ENCODE measurements at regions not wholly inside any gene's neighbourhood (a gene's known extent, or its start where the extent isn't known, plus 50 kb on each side); places are given as distances from the start of the nearest gene placed in this dataset.

DNA sequence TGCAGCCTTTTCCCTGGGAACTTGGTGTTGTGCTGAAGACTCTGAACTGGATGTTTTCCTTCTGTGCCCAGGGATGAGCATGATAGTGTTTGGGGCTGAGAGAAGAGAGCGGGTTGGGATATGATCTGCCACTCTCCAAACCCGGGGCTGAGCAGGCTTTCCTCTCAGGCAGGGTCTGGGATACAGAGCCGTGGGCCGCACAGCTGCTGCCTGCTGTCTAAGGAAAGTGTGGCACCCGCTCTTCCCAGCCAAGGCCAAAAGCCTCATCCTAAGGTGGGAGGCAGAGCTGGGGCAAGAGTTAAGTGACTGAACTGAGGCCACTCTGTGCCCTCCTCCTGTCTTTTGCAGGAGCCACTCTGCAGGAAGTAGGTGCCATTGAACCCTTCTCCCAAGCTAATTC lies 83.6 kb upstream of the PITX1 start:
- POLR2A ChIA-PET = no interaction called here
- TF ChIP-seq LEF1 (IDR thresholded peaks at IDR 0.05; ENCODE audit: borderline replicate concordance) = no peak
- CTCF ChIA-PET = interaction anchor here (0.7 to 0.9 kb wide), 2 partner anchors 8 to 169 kb away, joined by 3 read pairs; no protein-coding TSS in a partner anchor
- DNase-seq (ENCODE audit: extremely low spot score) = no peak

DNA sequence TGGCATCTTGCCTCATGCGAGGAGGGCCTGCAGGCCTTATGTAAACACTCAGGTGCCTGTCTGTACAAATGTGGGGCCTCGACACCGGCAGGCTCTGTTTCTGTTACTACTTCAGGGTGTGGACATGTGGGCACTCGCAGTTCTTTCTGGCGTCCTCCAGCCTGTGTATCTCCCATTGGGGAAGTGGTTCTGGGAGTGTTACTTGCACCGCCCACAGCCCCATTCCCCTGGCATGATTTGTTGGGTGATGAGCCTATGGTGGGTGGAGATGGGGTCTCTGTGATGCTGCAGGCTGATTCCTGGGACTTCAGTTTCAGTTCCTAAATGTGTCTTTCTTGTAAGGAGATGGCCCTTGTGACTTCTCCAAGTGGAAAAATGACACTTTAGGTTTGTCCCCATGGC lies 82.1 kb upstream of the PITX1 start:
- ChIA-PET CTCF (no interaction called here), POLR2A (no interaction called here)
- no peak for TF ChIP-seq TARDBP (IDR thresholded peaks at IDR 0.05)
- TF ChIP-seq FOXA1 (IDR thresholded peaks at IDR 0.05) = no peak
- TF ChIP-seq L3MBTL2 (conservative IDR thresholded peaks at IDR 0.05) = no peak
- no peak for TF ChIP-seq LEF1 (IDR thresholded peaks at IDR 0.05; ENCODE audit: borderline replicate concordance)
- TF ChIP-seq FOXM1 (IDR thresholded peaks at IDR 0.05; ENCODE audit: borderline replicate concordance) = no peak
- TF ChIP-seq CTBP1 (IDR thresholded peaks at IDR 0.05; ENCODE audit: borderline replicate concordance) = no peak
- no peak for TF ChIP-seq SP1 (IDR thresholded peaks at IDR 0.05)
- no peak for TF ChIP-seq BHLHE40 (IDR thresholded peaks at IDR 0.05; ENCODE audit: borderline replicate concordance)
- TF ChIP-seq FOXK2 (IDR thresholded peaks at IDR 0.05) = no peak
- TF ChIP-seq HDGF (IDR thresholded peaks at IDR 0.05; ENCODE audit: borderline replicate concordance) = no peak
- no peak for TF ChIP-seq ELF4 (IDR thresholded peaks at IDR 0.05)
- TF ChIP-seq, protein P1, sequence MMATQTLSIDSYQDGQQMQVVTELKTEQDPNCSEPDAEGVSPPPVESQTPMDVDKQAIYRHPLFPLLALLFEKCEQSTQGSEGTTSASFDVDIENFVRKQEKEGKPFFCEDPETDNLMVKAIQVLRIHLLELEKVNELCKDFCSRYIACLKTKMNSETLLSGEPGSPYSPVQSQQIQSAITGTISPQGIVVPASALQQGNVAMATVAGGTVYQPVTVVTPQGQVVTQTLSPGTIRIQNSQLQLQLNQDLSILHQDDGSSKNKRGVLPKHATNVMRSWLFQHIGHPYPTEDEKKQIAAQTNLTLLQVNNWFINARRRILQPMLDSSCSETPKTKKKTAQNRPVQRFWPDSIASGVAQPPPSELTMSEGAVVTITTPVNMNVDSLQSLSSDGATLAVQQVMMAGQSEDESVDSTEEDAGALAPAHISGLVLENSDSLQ (IDR thresholded peaks at IDR 0.05) = no peak
- TF ChIP-seq ZNF384 (IDR thresholded peaks at IDR 0.05) = no peak
- TF ChIP-seq SUZ12 (IDR thresholded peaks at IDR 0.05) = no peak
- no peak for TF ChIP-seq NFRKB (IDR thresholded peaks at IDR 0.05)
- TF ChIP-seq ARNT (IDR thresholded peaks at IDR 0.05) = no peak
- DNase-seq (ENCODE audit: extremely low spot score) = no peak

DNA sequence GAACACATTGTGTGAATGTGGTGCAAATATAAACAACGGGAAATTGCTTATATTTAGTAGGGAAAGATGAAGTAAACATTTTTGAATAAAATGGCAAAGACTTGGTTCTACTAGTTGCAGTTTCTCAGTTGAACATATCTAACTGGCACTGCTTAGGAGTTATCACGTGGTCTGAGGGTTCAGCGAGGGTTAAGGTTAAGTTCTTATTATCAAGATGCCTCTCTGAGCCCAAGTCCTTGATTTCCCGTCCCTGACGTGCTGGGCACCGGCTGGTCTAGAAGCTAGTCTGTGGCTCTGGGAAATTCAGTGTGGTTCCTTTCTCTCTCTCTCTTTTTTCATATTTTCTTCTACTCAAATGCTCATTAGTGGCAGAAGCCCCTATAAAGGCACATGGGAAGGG lies 81.6 kb upstream of the PITX1 start:
- ChIA-PET POLR2A (no interaction called here), CTCF (no interaction called here)
- TF ChIP-seq TARDBP (IDR thresholded peaks at IDR 0.05) (no peak), SP1 (IDR thresholded peaks at IDR 0.05) (no peak)
- DNase-seq (ENCODE audit: extremely low spot score) = no peak

DNA sequence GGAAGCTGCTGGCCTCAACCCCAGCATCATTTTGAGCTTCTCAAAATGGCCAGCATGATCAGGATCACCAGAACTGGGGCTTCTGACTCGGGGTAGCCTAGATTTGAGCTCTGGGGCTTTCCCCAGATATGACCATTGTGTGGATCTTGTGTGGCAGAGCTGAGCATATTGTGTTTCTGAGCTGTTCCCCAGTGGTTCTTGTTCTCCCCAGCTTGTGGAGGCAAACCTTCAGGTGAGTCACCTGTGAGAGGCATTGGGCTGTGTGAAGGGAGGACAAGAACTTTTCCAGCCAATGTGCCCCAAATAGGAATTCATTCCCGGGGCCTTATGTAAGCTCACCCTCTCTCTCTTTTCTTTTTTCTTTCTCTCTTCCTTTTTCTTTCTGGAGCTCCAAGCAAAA lies 80.7 kb upstream of the PITX1 start:
- DNase-seq (ENCODE audit: extremely low spot score) = no peak
- POLR2A ChIA-PET = no interaction called here
- CTCF ChIA-PET = no interaction called here
- TF ChIP-seq FOXK2 (IDR thresholded peaks at IDR 0.05) = no peak

DNA sequence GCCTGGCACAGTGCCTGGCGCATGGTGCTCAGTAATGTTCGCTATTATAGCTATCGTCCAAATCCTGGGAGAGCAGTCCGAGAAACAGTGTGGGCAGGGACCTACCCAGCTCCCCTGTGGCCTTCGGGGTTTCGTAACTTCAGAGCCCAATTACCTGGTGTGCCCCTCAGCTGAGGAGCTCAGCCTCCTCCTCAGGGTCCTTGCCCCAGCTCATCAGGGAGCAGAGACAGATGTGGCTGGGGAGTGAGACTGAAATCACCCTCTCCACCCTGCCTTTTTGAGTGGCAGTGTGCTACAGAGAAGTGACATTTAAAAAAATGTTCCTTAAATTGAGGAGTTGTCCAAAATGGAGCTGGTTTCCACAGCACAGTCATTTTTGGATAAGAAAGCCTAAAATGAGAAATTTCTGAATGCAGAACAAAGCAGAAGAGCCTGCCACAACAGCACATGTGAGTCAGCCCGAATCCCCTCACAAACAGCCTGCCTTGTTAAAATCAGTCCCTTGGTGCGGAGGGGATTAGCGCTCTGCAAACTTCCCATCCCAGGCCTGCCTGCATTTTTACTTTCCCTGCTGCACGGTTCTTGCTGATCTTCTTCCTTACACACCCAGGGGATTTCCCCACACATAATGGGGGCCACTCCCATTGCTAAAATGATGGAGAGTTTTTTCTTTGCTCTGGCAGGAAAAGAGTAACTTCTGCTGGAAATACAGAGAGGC lies 78.1 kb upstream of the PITX1 start:
- ChIA-PET CTCF (interaction anchor here (0.6 kb wide), 1 partner anchor 58 kb away, joined by 3 read pairs; no protein-coding TSS in a partner anchor), POLR2A (no interaction called here)
- DNase-seq (ENCODE audit: extremely low spot score) = no peak
- no peak for TF ChIP-seq ELF4 (IDR thresholded peaks at IDR 0.05)
- TF ChIP-seq HDGF (IDR thresholded peaks at IDR 0.05; ENCODE audit: borderline replicate concordance) = no peak
- no peak for TF ChIP-seq FOXK2 (IDR thresholded peaks at IDR 0.05)
- no peak for TF ChIP-seq CTBP1 (IDR thresholded peaks at IDR 0.05; ENCODE audit: borderline replicate concordance)
- TF ChIP-seq BHLHE40 (IDR thresholded peaks at IDR 0.05; ENCODE audit: borderline replicate concordance) = no peak
- TF ChIP-seq L3MBTL2 (conservative IDR thresholded peaks at IDR 0.05) = no peak
- TF ChIP-seq SUZ12 (IDR thresholded peaks at IDR 0.05) = no peak
- TF ChIP-seq, protein P1 (IDR thresholded peaks at IDR 0.05) = no peak
- TF ChIP-seq FOXM1 (IDR thresholded peaks at IDR 0.05; ENCODE audit: borderline replicate concordance) = no peak
- no peak for TF ChIP-seq NFRKB (IDR thresholded peaks at IDR 0.05)
- TF ChIP-seq TARDBP (IDR thresholded peaks at IDR 0.05) = no peak
- no peak for TF ChIP-seq LEF1 (IDR thresholded peaks at IDR 0.05; ENCODE audit: borderline replicate concordance)
- no peak for TF ChIP-seq FOXA1 (IDR thresholded peaks at IDR 0.05)
- no peak for TF ChIP-seq SP1 (IDR thresholded peaks at IDR 0.05)
- no peak for TF ChIP-seq ZNF384 (IDR thresholded peaks at IDR 0.05)
- TF ChIP-seq ARNT (IDR thresholded peaks at IDR 0.05) = no peak

DNA sequence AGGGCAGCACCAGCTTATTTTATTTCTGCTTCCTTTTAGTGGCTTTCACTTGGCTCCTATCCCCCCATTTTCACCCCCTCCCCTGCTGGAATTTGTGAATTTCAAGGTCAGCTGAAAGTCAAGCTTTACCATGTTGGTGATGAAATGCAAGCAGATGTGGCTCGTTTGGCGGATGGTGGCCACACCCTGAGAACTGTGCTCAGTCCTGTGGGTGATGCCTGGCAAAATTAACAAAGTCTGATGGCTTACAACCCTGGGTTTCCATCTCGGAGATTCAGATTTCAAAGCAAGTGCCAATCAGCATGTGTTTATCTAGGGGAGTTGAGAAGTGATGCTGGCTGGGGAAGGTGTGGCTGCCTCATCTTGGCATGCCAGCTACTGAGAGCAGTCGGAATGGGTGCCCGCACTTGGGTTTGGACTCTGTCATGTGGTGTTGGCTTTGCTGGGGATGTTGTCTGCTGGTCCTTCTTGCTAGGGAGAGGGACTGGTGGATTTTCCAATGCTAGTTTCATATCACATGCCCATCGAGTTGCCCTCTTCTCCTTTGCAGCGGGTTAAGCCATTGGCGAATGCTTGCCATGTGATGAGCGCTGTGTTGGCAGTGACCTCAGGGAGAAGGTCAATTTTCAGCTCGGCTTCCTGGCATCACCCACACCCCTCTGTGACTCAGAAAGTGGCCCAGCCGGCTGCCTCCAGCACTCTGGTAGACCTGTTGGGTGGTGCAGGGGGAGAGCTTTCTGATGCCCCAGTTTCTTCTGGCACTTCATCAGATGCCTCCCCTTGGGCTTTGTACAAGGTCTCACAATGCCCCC lies 77.0 kb upstream of the PITX1 start:
- POLR2A ChIA-PET = interaction anchor here (0.6 kb wide), 1 partner anchor 496 kb away, joined by 3 read pairs; no protein-coding TSS in a partner anchor
- DNase-seq (ENCODE audit: extremely low spot score) = no peak

More for the DNA sequence above, 77.0 kb upstream of the PITX1 start:
- CTCF ChIA-PET = no interaction called here
- TF ChIP-seq, protein P1 (IDR thresholded peaks at IDR 0.05) = no peak
- TF ChIP-seq ELF4 (IDR thresholded peaks at IDR 0.05) (no peak), TARDBP (IDR thresholded peaks at IDR 0.05) (no peak), CTBP1 (IDR thresholded peaks at IDR 0.05; ENCODE audit: borderline replicate concordance) (no peak), SP1 (IDR thresholded peaks at IDR 0.05) (no peak), FOXA1 (IDR thresholded peaks at IDR 0.05) (no peak), ZNF384 (IDR thresholded peaks at IDR 0.05) (no peak), HDGF (IDR thresholded peaks at IDR 0.05; ENCODE audit: borderline replicate concordance) (no peak), FOXK2 (IDR thresholded peaks at IDR 0.05) (no peak), L3MBTL2 (conservative IDR thresholded peaks at IDR 0.05) (no peak), FOXM1 (IDR thresholded peaks at IDR 0.05; ENCODE audit: borderline replicate concordance) (no peak), NFRKB (IDR thresholded peaks at IDR 0.05) (no peak)

Measured in HEK293T (cell line).